GM21529 (cell line): ENCODE measurements at regions not wholly inside any gene's neighbourhood (a gene's known extent, or its start where the extent isn't known, plus 50 kb on each side); places are given as distances from the start of the nearest gene placed in this dataset.

Source experiments
- ATAC-seq: cut with Tn5 transposase; IDR thresholded peaks from one replicate; pipeline ENCODE4 v1.9.1; 2021; ENCODE audit not compliant: unreplicated experiment

- ATAC-seq, result no peak
Measured at GRCh38 chr5:106185661-106186081, 1485.1 kb downstream of the EFNA5 start.

DNA sequence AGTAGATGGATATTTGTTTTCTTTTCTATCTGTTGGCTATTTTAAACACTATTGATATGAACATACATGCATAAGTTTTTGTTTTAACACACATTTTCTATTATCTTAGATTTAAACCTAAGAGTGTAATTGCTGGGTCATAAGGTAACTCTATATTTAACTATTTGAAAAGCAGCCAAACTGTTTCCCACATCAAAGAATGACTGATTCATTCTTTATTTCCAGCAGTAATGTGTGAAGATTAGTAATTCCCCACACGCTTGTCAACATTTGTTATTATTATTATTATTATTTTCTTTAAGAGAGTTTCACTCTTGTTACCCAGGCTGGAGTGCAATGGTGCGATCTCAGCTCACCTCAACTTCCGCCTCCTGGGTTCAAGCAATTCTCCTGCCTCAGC lies 1495.8 kb downstream of the EFNA5 start:
- no peak for ATAC-seq

- no peak for ATAC-seq
Measured at GRCh38 chr5:106172681-106173532, 1497.8 kb downstream of the EFNA5 start.

DNA sequence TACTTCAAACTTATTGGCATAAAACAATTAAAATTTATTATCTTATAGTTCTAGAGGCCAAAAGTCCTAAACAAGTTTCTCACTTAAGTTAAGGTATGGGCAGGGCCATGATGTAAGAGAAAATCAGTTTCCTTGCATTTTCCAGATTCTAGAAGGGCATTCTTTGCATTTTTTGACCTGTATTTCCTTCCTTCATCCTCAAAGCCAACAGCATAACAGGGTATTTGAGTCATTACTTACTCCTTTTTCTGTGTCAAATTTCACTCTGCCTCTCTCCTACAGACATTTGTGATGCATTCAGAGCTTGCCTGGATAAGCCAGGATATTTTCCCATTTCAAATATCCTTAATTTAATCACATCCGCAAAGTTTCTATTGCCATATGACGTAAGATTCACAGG lies 1499.0 kb downstream of the EFNA5 start:
- ATAC-seq, result no peak

- ATAC-seq, result no peak
Measured at GRCh38 chr5:106171132-106171531, 1499.6 kb downstream of the EFNA5 start.

DNA sequence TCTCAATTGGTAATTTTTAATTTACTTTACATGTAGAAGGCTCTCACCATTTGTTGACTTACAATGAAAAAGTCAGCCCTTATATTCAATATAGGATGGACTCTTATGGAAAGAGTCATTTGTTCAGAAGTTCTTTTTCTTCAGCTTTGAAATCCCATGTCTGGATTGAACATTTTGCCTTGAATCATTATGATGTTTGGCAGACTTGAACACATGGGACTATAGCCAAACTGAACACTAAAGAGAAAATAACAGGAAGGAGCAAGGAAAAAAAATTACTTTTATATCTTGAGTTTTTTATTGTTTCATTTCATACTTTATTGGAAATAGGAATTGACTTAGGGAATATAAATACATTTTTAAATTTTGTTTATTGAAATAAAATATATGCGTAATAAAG lies 1503.0 kb downstream of the EFNA5 start:
- ATAC-seq, result no peak

- no peak for ATAC-seq
Measured at GRCh38 chr5:106163233-106163632, 1507.5 kb downstream of the EFNA5 start.

DNA sequence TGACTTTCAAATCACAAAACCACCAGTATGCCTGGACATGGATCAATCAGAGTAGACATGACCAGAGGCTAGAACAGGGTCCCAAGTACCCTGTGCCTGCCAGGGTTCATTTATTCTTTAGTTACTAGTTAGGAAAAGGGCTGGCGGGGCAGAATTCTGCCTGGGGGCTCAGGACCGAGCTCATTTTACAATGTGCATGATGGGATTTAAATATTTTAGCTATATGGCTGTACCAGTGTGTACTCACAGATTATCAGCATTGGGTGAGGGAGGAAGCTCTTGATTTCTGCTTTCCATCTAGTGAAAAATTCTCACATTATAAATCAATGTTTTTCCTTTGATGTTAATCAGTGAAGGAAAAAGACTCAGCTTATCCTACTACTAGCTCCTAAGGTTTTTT lies 1511.1 kb downstream of the EFNA5 start:
- ATAC-seq, result no peak

- no peak for ATAC-seq
Measured at GRCh38 chr5:106154280-106154716, 1516.4 kb downstream of the EFNA5 start.

DNA sequence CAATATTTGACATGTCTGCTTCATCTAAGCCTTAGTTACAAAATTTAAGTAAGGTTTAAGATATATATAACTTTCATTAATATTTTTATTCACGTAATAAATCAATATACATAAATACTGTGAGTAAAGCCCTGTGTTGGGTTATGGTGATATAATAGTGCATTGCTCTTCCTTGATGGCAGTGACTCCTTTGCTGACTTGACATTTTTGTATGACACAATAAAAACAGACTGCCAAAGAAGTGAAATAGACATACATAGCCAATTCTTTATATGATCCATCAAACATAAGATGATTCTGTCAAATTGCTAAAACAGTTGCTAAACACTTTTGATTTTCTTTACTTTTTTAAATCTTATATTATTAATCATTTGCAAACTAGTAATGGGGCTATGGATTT lies 1518.2 kb downstream of the EFNA5 start:
- ATAC-seq, result no peak

DNA sequence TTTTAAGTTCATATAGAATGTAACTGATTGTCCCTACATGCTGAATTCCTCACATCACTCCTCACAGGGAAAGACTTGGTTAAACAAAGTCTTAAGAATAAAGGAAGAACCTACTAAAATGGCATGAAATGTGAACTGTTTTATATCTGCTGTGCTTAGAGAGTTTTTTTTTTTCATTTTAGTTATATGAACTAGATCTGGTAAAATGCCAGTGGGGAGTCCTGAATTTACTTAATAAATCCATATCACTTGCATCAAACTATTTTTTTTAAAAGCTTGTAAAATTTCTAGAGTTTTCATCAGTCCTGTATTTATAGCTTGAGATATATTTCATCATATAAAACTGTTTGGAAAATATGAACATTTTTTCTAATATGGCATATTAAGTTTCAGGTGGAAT lies 1528.6 kb downstream of the EFNA5 start:
- ATAC-seq, result no peak

- ATAC-seq, result no peak
Measured at GRCh38 chr5:106140101-106140500, 1530.6 kb downstream of the EFNA5 start.

DNA sequence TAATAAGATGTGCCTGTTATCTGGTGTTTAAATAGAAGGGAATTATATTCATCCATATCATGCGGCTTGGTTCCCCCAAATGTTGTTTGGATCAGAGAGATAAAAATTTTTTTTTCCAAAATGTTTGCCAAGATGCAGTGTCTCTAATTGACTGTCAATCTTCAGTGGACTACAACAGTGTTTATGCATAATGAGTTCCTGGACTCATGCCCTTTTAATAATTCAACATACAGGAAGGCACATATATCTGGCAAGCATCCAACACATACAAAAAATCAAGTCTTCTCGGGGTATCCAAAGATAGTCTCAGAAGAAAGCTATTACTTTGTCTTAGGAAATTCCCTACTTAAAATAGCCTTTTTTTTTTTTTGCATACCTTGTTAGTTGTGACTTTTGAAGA lies 1534.7 kb downstream of the EFNA5 start:
- ATAC-seq, result no peak

DNA sequence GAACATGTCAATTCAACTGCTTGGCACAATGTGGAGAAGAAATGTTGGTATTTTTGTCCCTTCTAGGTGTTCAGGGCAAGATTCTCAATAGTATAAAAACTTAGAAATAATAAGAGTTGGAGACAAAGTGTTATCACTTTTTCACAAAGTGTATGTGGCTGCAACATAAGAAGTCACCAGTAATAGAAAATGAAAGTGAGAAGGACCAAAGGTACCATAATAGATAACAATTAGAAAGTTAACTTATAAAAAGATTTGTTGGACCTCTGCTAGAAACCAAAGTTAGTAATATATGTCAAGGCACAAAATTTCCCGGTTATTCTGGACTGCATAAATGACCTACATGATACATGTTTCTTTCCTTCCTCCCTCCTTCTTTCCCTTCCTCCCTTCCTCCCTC lies 1535.3 kb downstream of the EFNA5 start:
- ATAC-seq, result no peak

- no peak for ATAC-seq
Measured at GRCh38 chr5:106134549-106134948, 1536.2 kb downstream of the EFNA5 start.

DNA sequence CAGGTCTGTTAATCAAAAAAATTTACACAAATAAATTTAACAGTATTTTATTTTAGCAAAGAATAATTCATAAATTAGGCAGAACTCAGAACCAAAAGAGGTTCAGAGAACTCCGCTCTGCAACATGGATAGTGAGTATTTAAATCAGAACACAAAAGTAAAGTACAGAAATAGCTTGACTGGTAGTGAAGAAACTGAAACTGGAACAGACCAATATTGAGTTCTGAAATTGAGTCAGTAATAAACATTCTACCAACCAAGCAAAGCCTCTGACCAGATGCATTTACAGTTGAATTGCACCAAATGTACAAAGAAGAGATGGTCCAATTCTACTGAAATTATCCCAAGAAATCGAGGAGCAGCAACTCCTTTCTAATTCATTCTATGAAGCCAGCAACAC lies 1542.8 kb downstream of the EFNA5 start:
- peak; percentile 84 for ATAC-seq

DNA sequence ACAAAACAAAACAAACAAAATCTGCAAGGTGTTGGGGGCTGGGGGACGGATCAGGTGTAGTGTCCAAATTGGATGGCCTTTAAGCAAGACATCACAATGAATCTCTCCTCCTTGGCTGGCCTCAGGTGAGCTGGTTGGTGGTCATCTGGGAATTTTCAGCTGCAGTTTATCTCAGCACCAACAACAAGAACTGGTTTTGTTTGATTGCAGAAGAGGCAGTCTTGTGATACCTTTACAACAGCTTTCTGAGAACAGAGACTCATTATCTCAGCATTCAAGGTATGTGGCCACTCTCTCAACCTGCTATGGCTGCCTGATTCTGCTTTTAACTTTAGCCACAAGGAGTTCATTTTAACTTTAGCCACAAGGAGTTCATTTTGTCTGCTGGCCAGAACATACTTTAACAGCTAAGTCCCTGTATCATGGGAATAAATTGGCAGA lies 1543.4 kb downstream of the EFNA5 start:
- peak; percentile 47 for ATAC-seq

DNA sequence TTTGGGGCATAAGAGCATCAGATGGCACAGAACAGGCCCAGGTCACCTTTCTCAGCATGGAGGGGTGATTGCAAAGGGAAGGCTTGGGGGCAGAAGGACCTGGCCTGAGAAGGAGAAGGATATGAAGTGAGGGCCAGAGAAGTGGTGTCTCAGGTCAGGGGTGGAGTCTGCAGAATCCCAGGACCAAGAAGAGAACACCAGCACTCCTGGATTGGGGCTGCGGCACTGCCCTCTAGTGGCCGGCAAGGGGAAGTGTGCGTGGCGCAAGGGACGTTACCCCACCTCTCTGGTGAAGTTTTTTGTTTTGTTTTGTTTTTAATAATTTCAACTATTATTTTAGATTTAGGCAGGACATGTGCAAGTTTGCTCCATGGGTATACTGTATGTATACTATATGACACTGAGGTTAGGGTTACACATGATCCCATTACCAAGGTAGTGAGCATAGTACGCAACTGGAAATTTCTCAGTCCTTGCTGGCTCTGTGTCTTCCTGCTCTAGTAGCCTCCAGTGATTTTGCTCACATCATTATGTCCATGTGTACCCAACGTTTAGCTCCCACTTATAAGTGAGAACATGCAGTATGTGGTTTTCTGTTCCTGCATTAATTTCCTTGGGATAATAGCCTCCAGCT lies 1548.6 kb downstream of the EFNA5 start:
- peak; percentile 91 for ATAC-seq

GRCh38 chr5:106116682-106117081 lies 1554.1 kb downstream of the EFNA5 start:
- no peak for ATAC-seq

- no peak for ATAC-seq
Measured at GRCh38 chr5:106113922-106114321, 1556.8 kb downstream of the EFNA5 start.

GRCh38 chr5:106106384-106106783 lies 1564.4 kb downstream of the EFNA5 start:
- ATAC-seq, result no peak

GRCh38 chr5:106097340-106097739 lies 1573.4 kb downstream of the EFNA5 start:
- no peak for ATAC-seq
